ENCODE measurements at regions not wholly inside any gene's neighbourhood (a gene's known extent, or its start where the extent isn't known, plus 50 kb on each side); places are given as distances from the start of the nearest gene placed in this dataset.
"Not testable (repeated sequence)": the region's sequence is repeated elsewhere in the genome, so short reads cannot be mapped to it uniquely, and the experiment has no call there.

DNA sequence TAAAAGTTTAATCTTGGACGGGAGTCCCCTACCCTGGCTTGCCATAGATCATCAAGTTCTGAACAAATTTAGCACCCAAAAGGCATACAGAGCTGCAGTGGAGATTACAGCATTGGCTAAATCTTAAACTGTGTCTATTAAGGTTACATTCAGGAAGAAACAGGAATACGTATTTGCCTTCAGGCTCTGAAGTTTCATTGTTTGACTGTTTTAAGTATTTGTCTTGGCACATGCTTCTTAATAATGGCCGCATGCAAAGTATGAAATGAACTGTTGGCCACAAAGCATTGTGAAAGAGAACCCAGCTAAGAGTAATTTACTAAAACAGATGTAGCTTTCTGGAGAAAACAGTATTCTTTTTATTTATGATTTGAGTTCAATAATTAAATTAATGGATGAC, 63.9 kb upstream of the CNEP1R1 start:
- Histone ChIP-seq H4K20me1 (ENCODE audit: control insufficient read depth, extremely low read depth, insufficient read depth, low read length) (no peaks in the 10 kb centered on the region), H2AFZ (ENCODE audit: low read length) (no peak overlapping the region), H3K9ac (ENCODE audit: insufficient read depth, low read length) (no peak overlapping the region), H3K9me3 (ENCODE audit: control insufficient read depth, insufficient read depth, low read depth, low read length) (no peaks in the 10 kb centered on the region), H3K27me3 (ENCODE audit: control insufficient read depth, insufficient read depth, low read length) (no peaks in the 10 kb centered on the region), H3K4me3 (replicated peaks in 1 of 4; ENCODE audit: control extremely low read depth in 1 of 4, insufficient read depth in 1 of 4, low read depth in 3 of 4, low read length in 4 of 4) (no peak overlapping the region), H3K36me3 (ENCODE audit: control insufficient read depth, insufficient read depth, low read length) (no peaks in the 10 kb centered on the region), H3K79me2 (ENCODE audit: control insufficient read depth, insufficient read depth, low read length) (no peaks in the 10 kb centered on the region), H3K4me2 (ENCODE audit: extremely low read depth, insufficient read depth, low read length) (no peak overlapping the region), H3K4me1 (ENCODE audit: control insufficient read depth, extremely low read depth, insufficient read depth, low read length) (no peaks in the 10 kb centered on the region), H3K27ac (ENCODE audit: insufficient read depth, low read length) (no peak overlapping the region)
- DNase-seq (ENCODE audit: low read depth in 2 of 2), result peak; percentile 28 to 30
- TF ChIP-seq EZH2 (IDR thresholded peaks at IDR 0.05; ENCODE audit: low read length, missing control alignments), result no peak
- TF ChIP-seq, protein P1, sequence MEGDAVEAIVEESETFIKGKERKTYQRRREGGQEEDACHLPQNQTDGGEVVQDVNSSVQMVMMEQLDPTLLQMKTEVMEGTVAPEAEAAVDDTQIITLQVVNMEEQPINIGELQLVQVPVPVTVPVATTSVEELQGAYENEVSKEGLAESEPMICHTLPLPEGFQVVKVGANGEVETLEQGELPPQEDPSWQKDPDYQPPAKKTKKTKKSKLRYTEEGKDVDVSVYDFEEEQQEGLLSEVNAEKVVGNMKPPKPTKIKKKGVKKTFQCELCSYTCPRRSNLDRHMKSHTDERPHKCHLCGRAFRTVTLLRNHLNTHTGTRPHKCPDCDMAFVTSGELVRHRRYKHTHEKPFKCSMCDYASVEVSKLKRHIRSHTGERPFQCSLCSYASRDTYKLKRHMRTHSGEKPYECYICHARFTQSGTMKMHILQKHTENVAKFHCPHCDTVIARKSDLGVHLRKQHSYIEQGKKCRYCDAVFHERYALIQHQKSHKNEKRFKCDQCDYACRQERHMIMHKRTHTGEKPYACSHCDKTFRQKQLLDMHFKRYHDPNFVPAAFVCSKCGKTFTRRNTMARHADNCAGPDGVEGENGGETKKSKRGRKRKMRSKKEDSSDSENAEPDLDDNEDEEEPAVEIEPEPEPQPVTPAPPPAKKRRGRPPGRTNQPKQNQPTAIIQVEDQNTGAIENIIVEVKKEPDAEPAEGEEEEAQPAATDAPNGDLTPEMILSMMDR (conservative IDR thresholded peaks at IDR 0.05 in 1 of 2, IDR thresholded peaks at IDR 0.05 in 1 of 2; ENCODE audit: low read depth in 1 of 2, low read length in 2 of 2), result no peak

DNA sequence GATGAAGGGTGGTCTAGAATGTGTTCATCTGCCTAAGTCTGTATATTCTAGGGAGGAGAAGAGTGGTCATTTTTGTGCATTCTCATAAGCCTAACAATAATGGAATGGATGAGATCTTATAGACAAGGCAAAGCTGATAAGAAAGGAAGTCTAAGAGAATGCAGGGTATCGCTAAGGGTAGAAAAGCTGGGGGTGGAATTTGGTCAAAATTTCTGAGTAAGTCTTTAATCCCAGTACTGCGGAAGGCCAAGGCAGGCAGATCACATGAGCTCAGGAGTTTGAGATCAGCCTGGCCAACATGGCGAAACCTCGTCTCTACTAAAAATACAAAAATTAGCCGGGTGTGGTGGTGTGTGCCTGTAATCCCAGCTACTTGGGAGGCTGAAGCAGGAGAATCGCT, 62.5 kb upstream of the CNEP1R1 start:
- H4K20me1 ChIP-seq (ENCODE audit: control insufficient read depth, extremely low read depth, insufficient read depth, low read length); H2AFZ ChIP-seq (ENCODE audit: low read length); H3K27ac ChIP-seq (ENCODE audit: insufficient read depth, low read length); H3K9me3 ChIP-seq (ENCODE audit: control insufficient read depth, insufficient read depth, low read depth, low read length); H3K79me2 ChIP-seq (ENCODE audit: control insufficient read depth, insufficient read depth, low read length); DNase-seq (ENCODE audit: low read depth in 2 of 2); H3K36me3 ChIP-seq (ENCODE audit: control insufficient read depth, insufficient read depth, low read length); H3K4me3 ChIP-seq (replicated peaks in 1 of 4; ENCODE audit: control extremely low read depth in 1 of 4, insufficient read depth in 1 of 4, low read depth in 3 of 4, low read length in 4 of 4); H3K27me3 ChIP-seq (ENCODE audit: control insufficient read depth, insufficient read depth, low read length); H3K9ac ChIP-seq (ENCODE audit: insufficient read depth, low read length); H3K4me2 ChIP-seq (ENCODE audit: extremely low read depth, insufficient read depth, low read length); H3K4me1 ChIP-seq (ENCODE audit: control insufficient read depth, extremely low read depth, insufficient read depth, low read length): not testable (repeated sequence)

- Histone ChIP-seq H3K27ac (ENCODE audit: insufficient read depth, low read length) (no peak overlapping the region), H3K36me3 (ENCODE audit: control insufficient read depth, insufficient read depth, low read length) (no peaks in the 10 kb centered on the region), H3K4me3 (replicated peaks in 1 of 4; ENCODE audit: control extremely low read depth in 1 of 4, insufficient read depth in 1 of 4, low read depth in 3 of 4, low read length in 4 of 4) (no peak overlapping the region)
Measured at GRCh38 chr16:49964316-49964715, 60.7 kb upstream of the CNEP1R1 start.

More at GRCh38 chr16:49964316-49964715, 60.7 kb upstream of the CNEP1R1 start:
- H3K79me2 ChIP-seq (ENCODE audit: control insufficient read depth, insufficient read depth, low read length), result no peaks in the 10 kb centered on the region
- H4K20me1 ChIP-seq (ENCODE audit: control insufficient read depth, extremely low read depth, insufficient read depth, low read length), result no peaks in the 10 kb centered on the region
- H2AFZ ChIP-seq (ENCODE audit: low read length), result no peak overlapping the region
- H3K4me1 ChIP-seq (ENCODE audit: control insufficient read depth, extremely low read depth, insufficient read depth, low read length), result no peaks in the 10 kb centered on the region
- no peak overlapping the region for H3K4me2 ChIP-seq (ENCODE audit: extremely low read depth, insufficient read depth, low read length)
- no peak for DNase-seq (ENCODE audit: low read depth in 2 of 2)
- no peaks in the 10 kb centered on the region for H3K27me3 ChIP-seq (ENCODE audit: control insufficient read depth, insufficient read depth, low read length)
- H3K9me3 ChIP-seq (ENCODE audit: control insufficient read depth, insufficient read depth, low read depth, low read length), result no peaks in the 10 kb centered on the region
- no peak for TF ChIP-seq EZH2 (IDR thresholded peaks at IDR 0.05; ENCODE audit: low read length, missing control alignments)
- TF ChIP-seq, protein P1 (conservative IDR thresholded peaks at IDR 0.05 in 1 of 2, IDR thresholded peaks at IDR 0.05 in 1 of 2; ENCODE audit: low read depth in 1 of 2, low read length in 2 of 2), result no peak
- H3K9ac ChIP-seq (ENCODE audit: insufficient read depth, low read length), result no peak overlapping the region

Data from fibroblast of lung (primary cell).